ENCODE measurements at regions not wholly inside any gene's neighbourhood (a gene's known extent, or its start where the extent isn't known, plus 50 kb on each side); places are given as distances from the start of the nearest gene placed in this dataset.

GRCh38 chr16:85403693-85404092, 209.4 kb upstream of the GSE1 start:
- no peak for DNase-seq
- WGBS, 2 experiments (ENCODE audit: insufficient coverage in 1 of 2, insufficient read length in 1 of 2), result 78 to 94% methylated on average over 4 to 6 of the region's 6 CpGs

DNA sequence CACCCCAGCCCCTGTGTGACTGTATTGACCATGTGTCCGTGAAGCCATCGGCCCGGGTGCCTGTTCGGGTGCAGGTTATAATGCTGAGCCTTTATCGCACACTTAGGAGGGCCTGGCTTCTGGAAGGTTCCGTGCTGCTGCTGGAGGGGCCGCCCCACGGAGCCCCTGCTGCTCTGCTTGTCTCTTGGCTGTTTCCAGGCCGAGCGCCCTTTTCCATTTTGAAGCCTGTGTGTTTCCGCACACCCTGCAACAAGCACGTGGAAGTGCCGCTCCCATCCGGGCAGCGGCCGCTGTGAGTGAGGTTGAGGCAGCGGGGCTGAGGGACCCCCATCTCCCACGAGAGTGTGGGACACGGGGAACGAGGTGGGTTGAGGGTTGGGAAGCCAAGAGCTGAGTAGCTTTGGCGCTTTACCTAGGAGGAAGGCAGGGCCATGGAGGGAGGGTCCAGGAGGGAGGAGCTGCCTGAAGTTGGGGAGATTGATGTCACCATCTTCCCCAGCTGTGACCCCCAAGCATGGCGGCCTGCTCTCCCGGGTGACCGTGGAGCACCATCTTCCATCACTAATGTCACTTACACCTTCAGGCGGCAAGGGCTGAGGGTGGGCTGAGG, 200.1 kb upstream of the GSE1 start:
- H3K36me3 Mint-ChIP-seq (ENCODE audit: low read depth), result no peaks in the 10 kb centered on the region
- Histone ChIP-seq H3K4me3 (ENCODE audit: low read length) (no peak overlapping the region), H3K9ac (ENCODE audit: extremely low read depth, low read length, poor library complexity, severe bottlenecking) (no peak overlapping the region), H3K36me3 (ENCODE audit: control insufficient read depth, insufficient read depth, low read length) (no peaks in the 10 kb centered on the region), H3K9me3 (ENCODE audit: control insufficient read depth, low read length) (no peaks in the 10 kb centered on the region), H3K27me3 (ENCODE audit: control insufficient read depth, insufficient read depth, low read length, poor library complexity, severe bottlenecking) (no peaks in the 10 kb centered on the region), H3K4me1 (ENCODE audit: control insufficient read depth, insufficient read depth, low read length) (no peaks in the 10 kb centered on the region), H3K27ac (ENCODE audit: low read depth, low read length) (no peak overlapping the region)
- DNase-seq, result no peak
- H3K4me3 Mint-ChIP-seq, result no peak overlapping the region
- H3K4me1 Mint-ChIP-seq, result no peaks in the 10 kb centered on the region
- H3K27me3 Mint-ChIP-seq (ENCODE audit: insufficient read depth), result no peaks in the 10 kb centered on the region
- TF ChIP-seq CTCF (conservative IDR thresholded peaks at IDR 0.05), result no peak
- WGBS, 2 experiments (ENCODE audit: insufficient coverage in 1 of 2, insufficient read length in 1 of 2), result 96 to 99% methylated on average over 22 to 25 of the region's 25 CpGs
- H3K27ac Mint-ChIP-seq, result no peak overlapping the region
- H3K9me3 Mint-ChIP-seq, result peaks cover 10% of the 10 kb centered on the region

More at GRCh38 chr16:85403693-85404092, 209.4 kb upstream of the GSE1 start:
- peaks cover 17% of the 10 kb centered on the region for H3K4me1 Mint-ChIP-seq
- H3K36me3 ChIP-seq (ENCODE audit: control insufficient read depth, insufficient read depth, low read length), result no peaks in the 10 kb centered on the region
- no peak overlapping the region for H3K4me3 ChIP-seq (ENCODE audit: low read length)
- H3K27me3 Mint-ChIP-seq (ENCODE audit: insufficient read depth), result no peaks in the 10 kb centered on the region
- H3K4me1 ChIP-seq (ENCODE audit: control insufficient read depth, insufficient read depth, low read length), result peaks cover 8% of the 10 kb centered on the region
- no peaks in the 10 kb centered on the region for H3K9me3 Mint-ChIP-seq
- H3K27ac Mint-ChIP-seq, result peak overlapping the region; percentile 72
- peaks cover 6% of the 10 kb centered on the region for H3K9me3 ChIP-seq (ENCODE audit: control insufficient read depth, low read length)
- no peak overlapping the region for H3K27ac ChIP-seq (ENCODE audit: low read depth, low read length)
- H3K9ac ChIP-seq (ENCODE audit: extremely low read depth, low read length, poor library complexity, severe bottlenecking), result no peak overlapping the region
- no peaks in the 10 kb centered on the region for H3K36me3 Mint-ChIP-seq (ENCODE audit: low read depth)
- no peak overlapping the region for H3K4me3 Mint-ChIP-seq
- H3K27me3 ChIP-seq (ENCODE audit: control insufficient read depth, insufficient read depth, low read length, poor library complexity, severe bottlenecking), result no peaks in the 10 kb centered on the region
- TF ChIP-seq CTCF (conservative IDR thresholded peaks at IDR 0.05), result no peak

- no peaks in the 10 kb centered on the region for H3K27me3 Mint-ChIP-seq (ENCODE audit: insufficient read depth)
- no peaks in the 10 kb centered on the region for H3K36me3 ChIP-seq (ENCODE audit: control insufficient read depth, insufficient read depth, low read length)
- WGBS, 2 experiments (ENCODE audit: insufficient coverage in 1 of 2, insufficient read length in 1 of 2), result 91 to 95% methylated on average over 7 to 14 of the region's 14 CpGs
- H3K4me1 ChIP-seq (ENCODE audit: control insufficient read depth, insufficient read depth, low read length), result no peaks in the 10 kb centered on the region
- H3K4me1 Mint-ChIP-seq, result no peaks in the 10 kb centered on the region
- no peak overlapping the region for H3K4me3 Mint-ChIP-seq
- H3K27ac ChIP-seq (ENCODE audit: low read depth, low read length), result no peak overlapping the region
- TF ChIP-seq CTCF (conservative IDR thresholded peaks at IDR 0.05), result no peak
- DNase-seq, result no peak
- no peak overlapping the region for H3K27ac Mint-ChIP-seq
- no peaks in the 10 kb centered on the region for H3K36me3 Mint-ChIP-seq (ENCODE audit: low read depth)
- H3K9me3 ChIP-seq (ENCODE audit: control insufficient read depth, low read length), result no peaks in the 10 kb centered on the region
- no peak overlapping the region for H3K4me3 ChIP-seq (ENCODE audit: low read length)
- no peaks in the 10 kb centered on the region for H3K27me3 ChIP-seq (ENCODE audit: control insufficient read depth, insufficient read depth, low read length, poor library complexity, severe bottlenecking)
- peaks cover 10% of the 10 kb centered on the region for H3K9me3 Mint-ChIP-seq
- H3K9ac ChIP-seq (ENCODE audit: extremely low read depth, low read length, poor library complexity, severe bottlenecking), result no peak overlapping the region
Observed at GRCh38 chr16:85413691-85414663, 199.1 kb upstream of the GSE1 start.

Measured in endodermal cell (in vitro differentiated cells).